Esophagus (tissue), 2 donors: ENCODE measurements at regions not wholly inside any gene's neighbourhood (a gene's known extent, or its start where the extent isn't known, plus 50 kb on each side); places are given as distances from the start of the nearest gene placed in this dataset.

Experiments
- H3K27ac ChIP-seq, 2 donors: one replicate each; pipeline ENCODE4 v1.5.1; 2013; ENCODE audit warnings: low read depth in 2 of 2, mild to moderate bottlenecking in 2 of 2, inconsistent platforms in 1 of 2, low read length in 1 of 2, moderate library complexity in 1 of 2
- H3K27me3 ChIP-seq, 2 donors: one replicate each; pipeline ENCODE4 v1.6.1; 2013; ENCODE audit warnings: low read length in 2 of 2, control low read depth in 1 of 2, mild to moderate bottlenecking in 1 of 2; ENCODE audit not compliant: insufficient read depth in 2 of 2, control insufficient read depth in 1 of 2
- H3K36me3 ChIP-seq, 2 donors: one replicate each; pipeline ENCODE4 v1.6.1; 2013; ENCODE audit warnings: low read length in 1 of 2; ENCODE audit not compliant: control insufficient read depth in 2 of 2, insufficient read depth in 2 of 2
- H3K4me1 ChIP-seq, 2 donors: one replicate each; pipeline ENCODE4 v1.6.1; 2013; ENCODE audit warnings: low read length in 1 of 2; ENCODE audit not compliant: control insufficient read depth in 2 of 2, insufficient read depth in 2 of 2
- H3K4me3 ChIP-seq, 2 donors: one replicate each; pipeline ENCODE4 v1.5.1; 2013; ENCODE audit warnings: low read length in 2 of 2, mild to moderate bottlenecking in 2 of 2, low read depth in 1 of 2, moderate library complexity in 1 of 2
- H3K9me3 ChIP-seq, 2 donors: one replicate each; pipeline ENCODE4 v1.6.1; 2013; ENCODE audit warnings: mild to moderate bottlenecking in 2 of 2, low read depth in 1 of 2, low read length in 1 of 2, moderate library complexity in 1 of 2; ENCODE audit not compliant: control insufficient read depth in 2 of 2, insufficient read depth in 1 of 2
- WGBS, 2 donors: extraction: QIAGEN DNeasy Blood & Tissue Kit; methylation state at CpG; one replicate each; pipeline ENCODE4 v1.1.7; 2013; 5-methylcytosine and 5-hydroxymethylcytosine counted together
- donor health status: healthy with polysubstance abuse.
- donor health status: Bipolar disorder and iron deficiency.

DNA sequence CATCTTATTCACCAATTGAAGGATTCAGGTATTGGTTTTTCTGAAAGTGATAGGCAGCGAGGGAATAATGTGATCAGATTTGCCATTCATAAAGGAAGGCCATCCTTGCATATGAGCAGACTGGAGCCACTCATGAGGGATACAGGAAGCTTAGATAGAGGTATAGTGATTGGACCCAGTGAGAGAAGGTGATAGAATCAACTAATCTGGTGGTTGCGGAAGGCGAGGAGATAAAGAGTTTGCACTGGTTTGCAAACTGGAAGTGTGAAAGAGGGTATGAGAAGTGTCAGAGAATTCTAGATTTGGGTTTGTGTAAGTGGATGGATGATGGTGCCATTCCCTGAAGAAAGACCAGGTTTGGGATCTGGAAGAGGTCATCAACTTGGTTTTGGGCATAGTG, 57.3 kb upstream of the RASGEF1B start:
- H3K4me1 ChIP-seq, result no peaks in the 10 kb centered on the region
- peaks cover 3 to 9% of the 10 kb centered on the region in 2 donors for H3K9me3 ChIP-seq
- no peak overlapping the region for H3K4me3 ChIP-seq
- no peak overlapping the region for H3K27ac ChIP-seq
- 94 to 99% methylated on average over 3 of the region's 3 CpGs for WGBS, 2 donors
- no peaks in the 10 kb centered on the region for H3K27me3 ChIP-seq
- H3K36me3 ChIP-seq, result no peaks in the 10 kb centered on the region

DNA sequence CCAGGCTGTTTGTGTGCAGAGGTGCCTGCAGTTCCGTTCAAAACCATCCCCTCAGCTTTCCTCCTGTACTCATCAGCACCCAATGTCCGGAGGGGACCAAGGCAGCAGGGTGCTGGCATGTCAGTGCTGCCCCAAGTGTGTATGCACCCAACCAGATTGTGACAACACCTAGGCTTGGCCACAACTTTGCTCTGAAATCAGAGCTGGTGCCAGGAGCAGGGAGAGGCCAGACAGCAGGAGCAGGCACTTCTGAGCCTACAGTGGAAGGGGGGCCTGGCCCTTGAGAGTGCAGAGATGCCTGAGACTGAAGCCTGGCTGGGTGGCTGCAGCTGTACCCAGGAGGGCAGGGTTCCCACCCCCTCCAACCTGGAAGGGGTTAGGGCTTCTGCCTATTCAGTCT, 56.5 kb upstream of the RASGEF1B start:
- WGBS, 2 donors, result 93 to 97% methylated on average over 2 of the region's 2 CpGs
- Histone ChIP-seq H3K36me3 (no peaks in the 10 kb centered on the region), H3K4me1 (no peaks in the 10 kb centered on the region), H3K27me3 (no peaks in the 10 kb centered on the region), H3K4me3 (no peak overlapping the region), H3K9me3 (peaks cover 3 to 9% of the 10 kb centered on the region in 2 donors), H3K27ac (no peak overlapping the region)

DNA sequence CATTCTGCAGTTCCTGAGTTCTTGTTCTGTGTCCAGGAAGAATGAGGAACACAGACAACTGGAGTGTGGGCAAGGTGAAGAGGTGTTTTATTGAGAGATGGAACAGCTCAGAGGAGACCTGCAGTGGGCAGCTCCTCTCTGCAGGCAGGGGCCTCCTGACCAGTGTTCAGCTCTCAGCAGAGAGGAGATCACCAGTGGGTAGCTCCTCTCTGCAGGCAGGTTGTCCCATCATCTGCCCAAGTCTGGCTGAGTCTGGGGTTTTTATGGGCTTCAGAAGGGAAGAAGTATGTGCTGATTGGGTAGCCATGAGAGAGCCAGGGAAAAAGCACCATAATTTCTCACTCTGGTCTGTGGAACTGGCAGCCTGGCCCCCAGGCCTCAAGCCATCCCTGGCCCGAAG, 56.0 kb upstream of the RASGEF1B start:
- Histone ChIP-seq H3K9me3 (peaks cover 3 to 9% of the 10 kb centered on the region in 2 donors), H3K27me3 (no peaks in the 10 kb centered on the region), H3K27ac (no peak overlapping the region), H3K4me3 (no peak overlapping the region), H3K36me3 (no peaks in the 10 kb centered on the region), H3K4me1 (no peaks in the 10 kb centered on the region)
- 94 to 97% methylated on average over 1 of the region's 1 CpG for WGBS, 2 donors

DNA sequence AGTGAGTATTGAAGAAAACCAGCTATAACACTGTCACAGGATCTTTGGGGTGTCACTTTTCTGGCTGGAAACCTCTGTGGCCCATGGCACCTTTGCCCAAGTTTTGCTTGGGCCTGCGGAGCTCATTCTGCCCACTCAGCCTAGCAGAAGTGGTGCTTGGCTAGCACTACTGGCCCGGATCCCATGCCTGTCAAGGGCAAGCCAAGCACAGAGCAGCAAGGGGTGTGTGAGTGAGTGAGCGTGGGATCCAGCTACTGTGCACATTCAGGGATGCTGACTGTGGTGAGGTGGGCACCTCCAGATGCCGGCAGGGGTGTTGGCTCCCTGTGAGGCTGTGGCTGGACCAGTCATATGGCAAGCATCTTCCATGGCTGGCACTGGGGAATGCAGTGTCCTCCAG, 55.4 kb upstream of the RASGEF1B start:
- no peak overlapping the region for H3K4me3 ChIP-seq
- no peaks in the 10 kb centered on the region for H3K4me1 ChIP-seq
- no peaks in the 10 kb centered on the region for H3K36me3 ChIP-seq
- no peak overlapping the region for H3K27ac ChIP-seq
- no peaks in the 10 kb centered on the region for H3K27me3 ChIP-seq
- WGBS, 2 donors, result 84 to 86% methylated on average over 4 of the region's 4 CpGs
- peaks cover 3 to 9% of the 10 kb centered on the region in 2 donors for H3K9me3 ChIP-seq

DNA sequence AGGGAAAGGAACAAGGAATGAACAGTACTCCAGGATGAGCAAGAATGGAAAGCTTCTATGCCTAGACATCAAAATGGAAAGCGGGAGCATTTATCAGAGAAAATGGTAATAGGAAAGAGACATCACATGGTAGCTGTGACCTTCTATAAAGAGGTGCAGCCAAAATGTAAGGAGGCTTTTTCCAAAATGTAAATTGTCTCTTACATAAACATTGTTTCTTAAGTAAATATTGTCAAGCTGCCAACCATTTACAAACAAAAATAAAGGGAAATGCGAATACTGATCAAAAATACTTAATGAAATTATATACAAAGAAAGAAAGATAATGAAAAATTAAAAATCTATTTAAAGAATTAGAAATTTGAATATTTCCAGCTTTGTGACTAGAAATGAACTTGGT, 55.0 kb upstream of the RASGEF1B start:
- H3K27ac ChIP-seq, result no peak overlapping the region
- no peaks in the 10 kb centered on the region for H3K4me1 ChIP-seq
- H3K9me3 ChIP-seq, result peaks cover 3 to 9% of the 10 kb centered on the region in 2 donors
- no peaks in the 10 kb centered on the region for H3K36me3 ChIP-seq
- 85 to 86% methylated on average over 2 of the region's 2 CpGs for WGBS, 2 donors
- H3K27me3 ChIP-seq, result no peaks in the 10 kb centered on the region
- H3K4me3 ChIP-seq, result no peak overlapping the region

DNA sequence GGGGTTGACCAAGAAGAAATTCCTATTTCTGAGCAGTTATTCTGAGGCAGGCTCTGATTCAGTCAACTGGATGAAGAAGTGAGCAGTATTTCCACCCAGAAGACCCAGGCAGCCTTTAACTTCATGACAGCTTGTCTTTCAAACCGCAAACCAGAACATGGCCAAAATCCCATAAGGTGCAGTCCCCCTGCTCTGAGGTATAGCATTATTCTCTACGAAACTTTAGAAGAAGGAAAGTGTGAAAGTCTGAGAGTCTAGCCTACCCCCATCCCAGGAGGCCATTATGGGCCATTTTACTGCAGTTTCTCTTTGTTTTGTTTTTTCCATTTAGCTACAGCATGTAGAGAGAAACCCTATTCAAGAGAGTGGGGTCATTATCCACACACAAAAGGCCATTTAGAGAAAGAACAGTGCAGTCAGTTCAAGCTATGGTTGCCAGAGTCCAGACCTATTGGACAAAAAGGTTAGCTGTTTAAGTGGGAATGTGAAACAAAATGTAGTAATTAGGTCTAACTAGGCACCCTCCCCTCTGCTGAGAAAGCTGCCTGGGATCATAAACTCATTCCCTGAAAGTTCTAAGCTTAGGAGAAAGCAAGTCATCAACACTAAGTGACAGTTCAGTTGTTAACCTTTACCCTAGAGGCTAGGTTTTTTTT, 52.1 kb upstream of the RASGEF1B start:
- Histone ChIP-seq H3K4me1 (no peaks in the 10 kb centered on the region), H3K27ac (no peak overlapping the region), H3K27me3 (no peaks in the 10 kb centered on the region), H3K36me3 (no peaks in the 10 kb centered on the region), H3K4me3 (no peak overlapping the region), H3K9me3 (peaks cover 3 to 9% of the 10 kb centered on the region in 2 donors)
- WGBS, 2 donors, result 92 to 95% methylated on average over 2 of the region's 2 CpGs

DNA sequence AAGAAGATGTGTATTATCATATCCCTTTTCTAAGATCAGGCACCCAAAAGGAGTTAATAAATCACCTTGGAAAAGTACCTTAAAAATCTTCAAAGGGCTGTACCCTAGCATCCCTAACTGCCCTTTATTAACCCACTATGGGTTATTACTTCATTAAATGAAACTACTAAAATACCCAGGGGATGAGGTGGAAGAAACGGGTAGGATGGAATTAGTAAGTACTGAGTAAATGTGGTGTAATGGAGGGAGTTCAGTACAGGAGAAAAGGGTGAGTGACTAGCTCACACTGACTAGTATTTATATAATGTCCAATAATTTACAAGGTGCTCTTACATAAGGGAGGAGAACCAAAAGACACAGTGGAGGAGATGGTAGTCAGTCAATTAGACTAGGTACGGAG, 51.0 kb upstream of the RASGEF1B start:
- Histone ChIP-seq H3K9me3 (peaks cover under 1 to 4% of the 10 kb centered on the region in 2 donors), H3K4me3 (no peak overlapping the region), H3K27me3 (no peaks in the 10 kb centered on the region), H3K27ac (no peak overlapping the region), H3K36me3 (no peaks in the 10 kb centered on the region), H3K4me1 (no peaks in the 10 kb centered on the region)
- 72 to 89% methylated on average over 2 of the region's 2 CpGs for WGBS, 2 donors

DNA sequence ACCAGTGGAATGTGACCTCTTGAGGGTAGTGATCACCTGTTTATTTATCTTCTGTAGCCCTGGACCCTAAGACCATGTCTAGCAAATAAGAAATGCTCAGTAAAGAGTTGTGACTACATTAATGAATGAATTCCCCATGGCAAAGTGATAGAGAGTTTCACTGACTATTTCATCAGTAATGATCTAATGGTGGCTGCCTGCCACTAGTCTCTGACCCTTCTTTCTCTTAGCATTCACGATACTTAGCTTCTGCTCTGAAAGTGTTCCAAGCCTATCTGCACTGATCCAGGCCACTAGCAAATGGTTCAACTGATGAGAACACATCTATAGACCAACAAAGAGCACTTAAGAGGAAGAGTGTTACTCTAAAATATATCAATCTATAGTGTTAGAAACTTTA, 50.0 kb upstream of the RASGEF1B start:
- Histone ChIP-seq H3K4me1 (no peaks in the 10 kb centered on the region), H3K36me3 (no peaks in the 10 kb centered on the region), H3K27me3 (no peaks in the 10 kb centered on the region), H3K27ac (no peak overlapping the region), H3K9me3 (no peaks in the 10 kb centered on the region), H3K4me3 (no peak overlapping the region)
- 56 to 57% methylated on average over 1 of the region's 1 CpG for WGBS, 2 donors
